H9 (cell line): ENCODE measurements at regions not wholly inside any gene's neighbourhood (a gene's known extent, or its start where the extent isn't known, plus 50 kb on each side); places are given as distances from the start of the nearest gene placed in this dataset.

Experiments used
- DNase-seq: peaks from one replicate; pipeline ENCODE4 v3.0.0-alpha.2; 2017
- H2AFZ ChIP-seq: one replicate; pipeline ENCODE4 v1.6.1; 2013; ENCODE audit warnings: mild to moderate bottlenecking, low read length, control low read depth, moderate library complexity
- H2AK5ac ChIP-seq: 2 replicates; pipeline ENCODE4 v1.6.1; 2013; ENCODE audit warnings: low read length, control low read depth, mixed read lengths; ENCODE audit not compliant: insufficient read length
- H2BK120ac ChIP-seq: one replicate; pipeline ENCODE4 v1.6.1; 2013; ENCODE audit warnings: low read depth, mild to moderate bottlenecking, low read length, control low read depth, inconsistent platforms; ENCODE audit not compliant: poor library complexity, severe bottlenecking
- H2BK12ac ChIP-seq: 2 replicates; pipeline ENCODE4 v1.6.1; 2013; ENCODE audit warnings: low read length, control low read depth, mixed read lengths, low read depth; ENCODE audit not compliant: insufficient read length
- H2BK15ac ChIP-seq: 2 replicates; pipeline ENCODE4 v1.6.1; 2013; ENCODE audit warnings: low read depth, low read length, control low read depth
- H2BK20ac ChIP-seq: one replicate; pipeline ENCODE4 v1.6.1; 2013; ENCODE audit warnings: low read depth, mild to moderate bottlenecking, low read length, control low read depth, inconsistent platforms; ENCODE audit not compliant: poor library complexity, severe bottlenecking
- H2BK5ac ChIP-seq: 2 replicates; pipeline ENCODE4 v1.6.1; 2013; ENCODE audit warnings: low read length, control low read depth, mixed read lengths; ENCODE audit not compliant: insufficient read length
- H3K14ac ChIP-seq: 2 replicates; pipeline ENCODE4 v1.6.1; 2013; ENCODE audit warnings: low read length, control low read depth; ENCODE audit not compliant: insufficient read depth
- H3K18ac ChIP-seq: 2 replicates; pipeline ENCODE4 v1.6.1; 2013; ENCODE audit warnings: low read depth, mild to moderate bottlenecking, mixed read lengths, low read length, control low read depth; ENCODE audit not compliant: insufficient read length
- H3K23ac ChIP-seq: 2 replicates; pipeline ENCODE4 v1.6.1; 2013; ENCODE audit warnings: low read length, control low read depth, mixed read lengths, low read depth; ENCODE audit not compliant: insufficient read length
- H3K23me2 ChIP-seq: 2 replicates; pipeline ENCODE4 v1.6.1; 2013; ENCODE audit warnings: low read depth, mild to moderate bottlenecking, mixed read lengths, low read length, control low read depth; ENCODE audit not compliant: insufficient read length, poor library complexity, severe bottlenecking
- H3K27ac ChIP-seq: 2 replicates; pipeline ENCODE4 v1.5.1; 2013; ENCODE audit warnings: low read length, control low read depth, mixed read lengths, low read depth; ENCODE audit not compliant: insufficient read length
- H3K27me3 ChIP-seq: 2 replicates; pipeline ENCODE4 v1.6.1; 2013; ENCODE audit warnings: low read length, control low read depth, inconsistent platforms; ENCODE audit not compliant: insufficient read depth
- H3K4ac ChIP-seq: 2 replicates; pipeline ENCODE4 v1.6.1; 2013; ENCODE audit warnings: low read depth, mild to moderate bottlenecking, control low read depth, inconsistent platforms, low read length, moderate library complexity
- H3K4me1 ChIP-seq: 2 replicates; pipeline ENCODE4 v1.6.1; 2013; ENCODE audit warnings: low read length, control low read depth, inconsistent platforms; ENCODE audit not compliant: insufficient read depth
- H3K4me2 ChIP-seq: 2 replicates; pipeline ENCODE4 v1.6.1; 2013; ENCODE audit warnings: low read length, control low read depth, mixed read lengths; ENCODE audit not compliant: insufficient read length, insufficient read depth
- H3K56ac ChIP-seq: 2 replicates; pipeline ENCODE4 v1.6.1; 2013; ENCODE audit warnings: low read depth, mild to moderate bottlenecking, mixed read lengths, low read length, control low read depth; ENCODE audit not compliant: insufficient read length
- H3K79me1 ChIP-seq: 2 replicates; pipeline ENCODE4 v1.6.1; 2013; ENCODE audit warnings: low read depth, mild to moderate bottlenecking, moderate library complexity, low read length, control low read depth, inconsistent platforms; ENCODE audit not compliant: insufficient read depth, poor library complexity, severe bottlenecking
- H3K79me2 ChIP-seq: 2 replicates; pipeline ENCODE4 v1.6.1; 2013; ENCODE audit warnings: low read length, control low read depth, inconsistent platforms; ENCODE audit not compliant: insufficient read depth
- H3K9ac ChIP-seq: 2 replicates; pipeline ENCODE4 v1.6.1; 2013; ENCODE audit warnings: low read length, control low read depth, mixed read lengths; ENCODE audit not compliant: insufficient read length; ENCODE audit errors: extremely low read depth
- H3K9me3 ChIP-seq: one replicate; pipeline ENCODE4 v1.6.1; 2013; ENCODE audit warnings: low read depth, low read length, inconsistent platforms; ENCODE audit not compliant: control insufficient read depth
- H3T11ph ChIP-seq: one replicate; pipeline ENCODE4 v1.6.1; 2013; ENCODE audit warnings: mild to moderate bottlenecking, low read length, control low read depth, inconsistent platforms
- H4K20me1 ChIP-seq: one replicate; pipeline ENCODE4 v1.6.1; 2013; ENCODE audit not compliant: control insufficient read depth, insufficient read length, insufficient read depth
- H4K5ac ChIP-seq: 2 replicates; pipeline ENCODE4 v1.6.1; 2013; ENCODE audit warnings: low read depth, mild to moderate bottlenecking, mixed read lengths, low read length, control low read depth; ENCODE audit not compliant: insufficient read length
- H4K8ac ChIP-seq: replicated peaks from 2 replicates; pipeline ENCODE4 v1.6.1; 2013; ENCODE audit warnings: low read length, control low read depth, mixed read lengths, low read depth; ENCODE audit not compliant: insufficient read length
- H4K91ac ChIP-seq: 2 replicates; pipeline ENCODE4 v1.6.1; 2013; ENCODE audit warnings: low read depth, mild to moderate bottlenecking, moderate library complexity, mixed read lengths, low read length, control low read depth; ENCODE audit not compliant: insufficient read length
- H3K27ac Mint-ChIP-seq, 3 experiments: 2 replicates in 2 of 3; 3 replicates in 1 of 3; pipeline ENCODE4 v1.8.0; 2020 to 2021; ENCODE audit warnings: mixed read lengths in 3 of 3, mild to moderate bottlenecking in 1 of 3, moderate library complexity in 1 of 3
- H3K27me3 Mint-ChIP-seq: 2 replicates; pipeline ENCODE4 v1.8.0; 2021; ENCODE audit warnings: low read depth, mild to moderate bottlenecking, moderate library complexity, mixed read lengths
- H3K36me3 Mint-ChIP-seq, 3 experiments: 2 replicates in 2 of 3; 3 replicates in 1 of 3; pipeline ENCODE4 v1.8.0; 2020 to 2021; ENCODE audit warnings: low read depth in 3 of 3, mixed read lengths in 3 of 3; ENCODE audit not compliant: insufficient read depth in 1 of 3
- H3K4me1 Mint-ChIP-seq, 2 experiments: 2 replicates each; pipeline ENCODE4 v1.8.0; 2020; ENCODE audit warnings: mixed read lengths in 2 of 2
- H3K4me3 Mint-ChIP-seq, 2 experiments: 2 replicates in 1 of 2; 3 replicates in 1 of 2; pipeline ENCODE4 v1.8.0; 2020 to 2021; ENCODE audit warnings: mild to moderate bottlenecking in 2 of 2, mixed read lengths in 2 of 2, moderate library complexity in 1 of 2
- H3K9me3 Mint-ChIP-seq, 2 experiments: 2 replicates in 1 of 2; 3 replicates in 1 of 2; pipeline ENCODE4 v1.8.0; 2020; ENCODE audit warnings: mild to moderate bottlenecking in 2 of 2, mixed read lengths in 2 of 2, moderate library complexity in 1 of 2
- CTCF ChIP-seq: fragments of 200-600 bp; sonication (generic); conservative IDR thresholded peaks from 3 replicates; pipeline ENCODE4 v1.8.0; 2021; ENCODE audit warnings: antibody characterized with exemption, mild to moderate bottlenecking
- WGBS: extraction: QIAGEN DNeasy Blood & Tissue Kit; methylation state at CpG from one replicate; pipeline ENCODE4 v1.1.7; 2013; ENCODE audit warnings: missing lambda C conversion rate, low lambda C conversion rate, mixed read lengths; ENCODE audit not compliant: insufficient read length; ENCODE audit errors: extremely low coverage; 5-methylcytosine and 5-hydroxymethylcytosine counted together

GRCh38 chr10:3331187-3331586, 158.6 kb upstream of the PITRM1 start:
- peaks cover 29 to 36% of the 10 kb centered on the region in 2 experiments for H3K4me1 Mint-ChIP-seq
- Histone ChIP-seq H4K20me1 (no peaks in the 10 kb centered on the region), H2BK20ac (no peak overlapping the region), H3K79me1 (no peaks in the 10 kb centered on the region), H3K79me2 (no peaks in the 10 kb centered on the region), H4K5ac (no peak overlapping the region), H3K4ac (no peak overlapping the region), H3K9ac (no peak overlapping the region), H3K4me1 (peaks cover 6% of the 10 kb centered on the region; the same call in 1 of the 2 replicates), H3K14ac (no peak overlapping the region), H2BK5ac (no peak overlapping the region), H4K8ac (no peak overlapping the region), H2BK15ac (no peak overlapping the region), H2BK12ac (no peak overlapping the region), H3K27ac (no peak overlapping the region), H3K27me3 (no peaks in the 10 kb centered on the region; the same call in 1 of the 2 replicates), H2BK120ac (no peak overlapping the region), H3K18ac (no peak overlapping the region), H3T11ph (no peak overlapping the region), H3K9me3 (no peaks in the 10 kb centered on the region), H3K23me2 (no peaks in the 10 kb centered on the region), H2AK5ac (no peak overlapping the region), H3K23ac (no peak overlapping the region), H2AFZ (no peak overlapping the region), H3K4me2 (no peak overlapping the region), H4K91ac (no peak overlapping the region), H3K56ac (no peak overlapping the region)
- H3K27me3 Mint-ChIP-seq: peaks cover 2% of the 10 kb centered on the region
- TF ChIP-seq CTCF: no peak
- no CpG with 5 or more reads among the region's 17 CpGs for WGBS
- H3K36me3 Mint-ChIP-seq: no peaks in the 10 kb centered on the region
- no peaks in the 10 kb centered on the region for H3K9me3 Mint-ChIP-seq
- no peak overlapping the region for H3K4me3 Mint-ChIP-seq
- no peak for DNase-seq
- H3K27ac Mint-ChIP-seq: peak overlapping the region in 1 of 3 experiments; percentile 15; a peak in 1 of 7 replicates
